PFSK-1 (cell line): ENCODE measurements at regions not wholly inside any gene's neighbourhood (a gene's known extent, or its start where the extent isn't known, plus 50 kb on each side); places are given as distances from the start of the nearest gene placed in this dataset.

Source experiments
- POLR2AphosphoS5 ChIP-seq: IDR thresholded peaks from 2 replicates; pipeline ENCODE4 v1.6.1; 2012; ENCODE audit warnings: low read depth, mild to moderate bottlenecking, control low read depth, low read length, moderate library complexity
- SIN3A ChIP-seq: IDR thresholded peaks from 2 replicates; pipeline ENCODE4 v1.6.1; 2012; ENCODE audit warnings: mild to moderate bottlenecking, low read length, moderate library complexity, borderline replicate concordance; ENCODE audit not compliant: insufficient read depth
- TAF1 ChIP-seq: IDR thresholded peaks from 2 replicates; pipeline ENCODE4 v1.6.1; 2012; ENCODE audit warnings: low read length, control low read depth, borderline replicate concordance; ENCODE audit not compliant: insufficient read depth
- TF ChIP-seq, protein P1 (sequence below), 2 experiments: IDR thresholded peaks; 2 replicates each; pipeline versions ENCODE4 v1.6.1 to v1.8.0; 2011 to 2012; ENCODE audit warnings: low read depth in 2 of 2, low read length in 2 of 2, control low read depth in 1 of 2, inconsistent platforms in 1 of 2, mild to moderate bottlenecking in 1 of 2, moderate library complexity in 1 of 2; ENCODE audit not compliant: insufficient read depth in 1 of 2

DNA sequence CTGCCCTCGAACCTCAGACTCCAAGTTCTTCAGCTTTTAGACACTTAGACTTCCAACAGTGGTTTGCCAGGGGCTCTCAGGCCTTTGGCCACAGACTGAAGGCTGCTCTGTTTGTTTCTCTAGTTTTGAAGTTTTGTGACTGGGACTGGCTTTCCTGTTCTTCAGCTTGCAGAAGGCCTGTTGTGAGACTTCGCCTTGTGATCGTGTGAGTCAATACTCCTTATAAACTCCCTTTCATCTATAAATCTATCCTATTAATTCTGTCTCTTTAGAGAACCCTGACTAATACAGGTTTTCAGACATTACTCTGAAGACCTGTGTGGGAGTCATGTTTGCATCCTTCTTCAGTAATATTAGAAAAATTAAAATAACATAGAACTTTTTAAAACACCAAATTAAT lies 289.1 kb downstream of the RMST start:
- TF ChIP-seq POLR2AphosphoS5 (no peak), TAF1 (no peak), SIN3A (no peak)
- TF ChIP-seq, protein P1, sequence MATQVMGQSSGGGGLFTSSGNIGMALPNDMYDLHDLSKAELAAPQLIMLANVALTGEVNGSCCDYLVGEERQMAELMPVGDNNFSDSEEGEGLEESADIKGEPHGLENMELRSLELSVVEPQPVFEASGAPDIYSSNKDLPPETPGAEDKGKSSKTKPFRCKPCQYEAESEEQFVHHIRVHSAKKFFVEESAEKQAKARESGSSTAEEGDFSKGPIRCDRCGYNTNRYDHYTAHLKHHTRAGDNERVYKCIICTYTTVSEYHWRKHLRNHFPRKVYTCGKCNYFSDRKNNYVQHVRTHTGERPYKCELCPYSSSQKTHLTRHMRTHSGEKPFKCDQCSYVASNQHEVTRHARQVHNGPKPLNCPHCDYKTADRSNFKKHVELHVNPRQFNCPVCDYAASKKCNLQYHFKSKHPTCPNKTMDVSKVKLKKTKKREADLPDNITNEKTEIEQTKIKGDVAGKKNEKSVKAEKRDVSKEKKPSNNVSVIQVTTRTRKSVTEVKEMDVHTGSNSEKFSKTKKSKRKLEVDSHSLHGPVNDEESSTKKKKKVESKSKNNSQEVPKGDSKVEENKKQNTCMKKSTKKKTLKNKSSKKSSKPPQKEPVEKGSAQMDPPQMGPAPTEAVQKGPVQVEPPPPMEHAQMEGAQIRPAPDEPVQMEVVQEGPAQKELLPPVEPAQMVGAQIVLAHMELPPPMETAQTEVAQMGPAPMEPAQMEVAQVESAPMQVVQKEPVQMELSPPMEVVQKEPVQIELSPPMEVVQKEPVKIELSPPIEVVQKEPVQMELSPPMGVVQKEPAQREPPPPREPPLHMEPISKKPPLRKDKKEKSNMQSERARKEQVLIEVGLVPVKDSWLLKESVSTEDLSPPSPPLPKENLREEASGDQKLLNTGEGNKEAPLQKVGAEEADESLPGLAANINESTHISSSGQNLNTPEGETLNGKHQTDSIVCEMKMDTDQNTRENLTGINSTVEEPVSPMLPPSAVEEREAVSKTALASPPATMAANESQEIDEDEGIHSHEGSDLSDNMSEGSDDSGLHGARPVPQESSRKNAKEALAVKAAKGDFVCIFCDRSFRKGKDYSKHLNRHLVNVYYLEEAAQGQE (IDR thresholded peaks at IDR 0.05; ENCODE audit: insufficient read depth in 1 of 2, low read depth in 2 of 2, low read length in 2 of 2), result no peak
